ENCODE measurements at regions not wholly inside any gene's neighbourhood (a gene's known extent, or its start where the extent isn't known, plus 50 kb on each side); places are given as distances from the start of the nearest gene placed in this dataset.

- DNase-seq (ENCODE audit: low spot score), result no peak
- no peak for TF ChIP-seq SP1 (IDR thresholded peaks at IDR 0.05)
- no peak for TF ChIP-seq MAX (IDR thresholded peaks at IDR 0.05)
- no peak for TF ChIP-seq HNF4G (IDR thresholded peaks at IDR 0.05)
- TF ChIP-seq JUND (IDR thresholded peaks at IDR 0.05), result no peak
- no peak for TF ChIP-seq CTCF (IDR thresholded peaks at IDR 0.05; ENCODE audit: low read depth, low read length, missing input control)
- TF ChIP-seq YY1 (IDR thresholded peaks at IDR 0.05), result no peak
- TF ChIP-seq ZBTB33 (IDR thresholded peaks at IDR 0.05), result no peak
- TF ChIP-seq, protein P1, sequence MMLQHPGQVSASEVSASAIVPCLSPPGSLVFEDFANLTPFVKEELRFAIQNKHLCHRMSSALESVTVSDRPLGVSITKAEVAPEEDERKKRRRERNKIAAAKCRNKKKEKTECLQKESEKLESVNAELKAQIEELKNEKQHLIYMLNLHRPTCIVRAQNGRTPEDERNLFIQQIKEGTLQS (IDR thresholded peaks at IDR 0.05), result no peak
- no peak for TF ChIP-seq EGR1 (IDR thresholded peaks at IDR 0.05; ENCODE audit: low read depth in 2 of 2)
- TF ChIP-seq REST (IDR thresholded peaks at IDR 0.05), result no peak
- no peaks in the 10 kb centered on the region for H3K27me3 ChIP-seq (ENCODE audit: control insufficient read depth in 4 of 4, insufficient read depth in 4 of 4, low read length in 3 of 4)
- H3K4me3 ChIP-seq (ENCODE audit: low read depth in 1 of 3, low read length in 3 of 3), result no peak overlapping the region
- 51% methylated on average over 1 of the region's 1 CpG for WGBS
- H3K9me3 ChIP-seq (ENCODE audit: control insufficient read depth in 4 of 4, low read length in 3 of 4), result no peaks in the 10 kb centered on the region
- H3K36me3 ChIP-seq (ENCODE audit: control insufficient read depth in 4 of 4, insufficient read depth in 3 of 4, low read depth in 1 of 4, low read length in 3 of 4), result no peaks in the 10 kb centered on the region
- H3K9ac ChIP-seq (ENCODE audit: low read depth in 1 of 2, low read length in 2 of 2), result no peak overlapping the region
- H3K4me1 ChIP-seq (ENCODE audit: control insufficient read depth in 4 of 4, insufficient read depth in 4 of 4, low read length in 3 of 4), result no peaks in the 10 kb centered on the region
- H3K27ac ChIP-seq (ENCODE audit: low read depth in 1 of 2, low read length in 2 of 2), result no peak overlapping the region
These were observed 1076.7 kb upstream of the PIK3C3 start for GRCh38 chr18:40878371-40878770.

DNA sequence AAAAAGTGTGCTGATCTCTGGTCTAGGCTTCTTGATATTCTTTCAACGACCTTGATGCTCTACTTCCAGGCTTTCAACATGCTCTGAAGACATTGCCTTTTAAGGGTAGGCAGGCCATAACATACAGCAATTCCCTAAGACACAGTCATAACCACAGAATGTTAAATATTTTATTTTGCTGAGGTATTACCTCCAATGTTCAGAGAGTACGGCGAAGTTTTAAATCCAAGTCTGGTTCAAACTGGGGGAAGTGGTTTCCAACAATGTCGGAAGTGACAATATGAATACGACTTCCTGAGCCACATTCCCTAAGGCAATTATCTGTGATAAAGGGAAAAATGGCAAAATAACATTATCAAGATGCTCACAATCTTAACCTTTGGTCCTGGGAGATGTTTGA is 1077.9 kb upstream of the PIK3C3 start:
- Histone ChIP-seq H3K4me3 (ENCODE audit: low read depth in 1 of 3, low read length in 3 of 3) (no peak overlapping the region), H3K4me1 (ENCODE audit: control insufficient read depth in 4 of 4, insufficient read depth in 4 of 4, low read length in 3 of 4) (no peaks in the 10 kb centered on the region), H3K27ac (ENCODE audit: low read depth in 1 of 2, low read length in 2 of 2) (no peak overlapping the region), H3K9ac (ENCODE audit: low read depth in 1 of 2, low read length in 2 of 2) (no peak overlapping the region), H3K9me3 (ENCODE audit: control insufficient read depth in 4 of 4, low read length in 3 of 4) (no peaks in the 10 kb centered on the region), H3K36me3 (ENCODE audit: control insufficient read depth in 4 of 4, insufficient read depth in 3 of 4, low read depth in 1 of 4, low read length in 3 of 4) (no peaks in the 10 kb centered on the region), H3K27me3 (ENCODE audit: control insufficient read depth in 4 of 4, insufficient read depth in 4 of 4, low read length in 3 of 4) (no peaks in the 10 kb centered on the region)
- WGBS, result 79% methylated on average over 5 of the region's 5 CpGs
- TF ChIP-seq EGR1 (IDR thresholded peaks at IDR 0.05; ENCODE audit: low read depth in 2 of 2) (no peak), TAF1 (conservative IDR thresholded peaks at IDR 0.05) (no peak), RXRA (IDR thresholded peaks at IDR 0.05) (no peak), NR2F2 (IDR thresholded peaks at IDR 0.05) (no peak), SP1 (IDR thresholded peaks at IDR 0.05) (no peak), ZBTB33 (IDR thresholded peaks at IDR 0.05) (no peak), YY1 (IDR thresholded peaks at IDR 0.05) (no peak), GABPA (IDR thresholded peaks at IDR 0.05 in 1 of 2, conservative IDR thresholded peaks at IDR 0.05 in 1 of 2) (no peak), HNF4G (IDR thresholded peaks at IDR 0.05) (no peak), RAD21 (IDR thresholded peaks at IDR 0.05) (no peak)
- TF ChIP-seq, protein P1 (IDR thresholded peaks at IDR 0.05), result no peak
- no peak for DNase-seq (ENCODE audit: low spot score)

All from liver (tissue), 8 donors.